Activated CD4-positive, alpha-beta T cell treated with anti-CD3 and anti-CD28 coated beads, Interleukin-2, amount 50 U/mL, for 48 hours (primary cell): ENCODE measurements at regions not wholly inside any gene's neighbourhood (a gene's known extent, or its start where the extent isn't known, plus 50 kb on each side); places are given as distances from the start of the nearest gene placed in this dataset.

Experiments used
- DNase-seq, 2 experiments: peaks; one replicate each; pipeline ENCODE4 v3.0.0-alpha.2; 2020

DNA sequence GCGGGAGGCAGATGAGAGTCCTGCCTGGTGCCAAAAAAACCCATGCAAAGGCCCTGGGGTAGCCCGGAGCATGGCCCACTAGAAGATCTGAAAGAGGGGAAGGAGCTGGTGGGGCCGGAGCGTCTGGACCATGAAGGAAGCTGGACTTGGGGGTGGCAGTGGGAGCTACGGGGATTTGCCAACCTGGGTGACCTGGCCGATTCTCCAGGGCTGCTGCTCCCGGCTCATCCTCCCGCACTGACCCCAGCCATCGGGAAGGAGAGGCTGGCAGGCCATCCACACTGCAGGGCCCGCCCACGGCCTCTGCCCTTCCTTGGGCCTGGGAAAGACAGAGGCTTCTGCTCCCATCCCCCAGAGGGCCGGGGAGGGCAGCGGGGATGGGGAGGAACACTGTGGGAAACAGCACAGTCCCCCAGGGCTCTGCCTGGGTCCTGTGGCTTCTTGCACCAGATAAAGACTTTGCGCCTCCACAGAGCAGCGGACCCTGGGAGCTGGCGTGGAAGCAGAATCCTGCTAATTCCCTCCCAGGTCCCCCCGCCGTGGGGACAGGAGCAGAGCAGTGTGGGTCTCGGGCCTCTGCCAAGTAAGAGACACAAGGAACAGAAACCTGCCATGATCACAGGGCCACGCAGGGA is 87.1 kb upstream of the LINC01488 start:
- no peak for DNase-seq

DNA sequence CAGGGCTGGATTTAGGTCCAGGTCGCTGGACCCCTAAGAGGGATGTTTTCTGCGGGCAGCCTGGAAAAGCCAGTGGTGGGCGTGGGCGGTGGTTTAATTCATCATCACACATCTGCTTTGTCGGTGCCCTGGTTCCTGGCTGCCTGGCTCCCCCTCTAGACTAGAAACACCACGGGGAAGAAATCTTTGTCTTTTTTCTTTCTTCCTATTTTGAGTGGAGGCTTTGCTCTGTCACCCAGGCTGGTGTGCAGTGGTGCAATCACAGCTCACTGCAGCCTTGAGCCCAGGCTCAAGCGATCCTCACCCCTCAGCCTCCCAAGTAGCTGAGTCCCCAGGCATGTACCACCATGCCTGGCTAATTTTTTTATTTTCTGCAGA is 86.6 kb upstream of the LINC01488 start:
- no peak for DNase-seq

DNA sequence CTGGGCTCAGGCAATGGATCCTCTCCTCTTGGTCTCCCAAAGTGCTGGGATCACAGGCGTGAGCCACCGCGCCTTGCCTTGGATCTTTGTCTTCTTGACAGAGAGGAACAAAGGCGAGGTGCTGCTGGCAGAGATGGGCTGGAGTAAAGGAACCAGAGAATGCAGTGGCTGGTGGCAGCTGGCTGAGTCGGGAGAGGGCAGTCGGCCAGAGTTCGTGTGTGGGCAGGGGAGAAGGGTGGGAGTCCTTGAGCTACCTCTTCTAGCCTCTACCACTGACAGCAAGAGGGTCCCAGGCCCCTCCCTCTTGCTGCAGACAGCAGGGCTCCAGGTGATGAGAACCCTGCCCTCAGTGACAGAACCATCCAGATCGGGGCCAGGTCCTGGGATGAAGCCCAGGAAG is 86.2 kb upstream of the LINC01488 start:
- DNase-seq: no peak

DNA sequence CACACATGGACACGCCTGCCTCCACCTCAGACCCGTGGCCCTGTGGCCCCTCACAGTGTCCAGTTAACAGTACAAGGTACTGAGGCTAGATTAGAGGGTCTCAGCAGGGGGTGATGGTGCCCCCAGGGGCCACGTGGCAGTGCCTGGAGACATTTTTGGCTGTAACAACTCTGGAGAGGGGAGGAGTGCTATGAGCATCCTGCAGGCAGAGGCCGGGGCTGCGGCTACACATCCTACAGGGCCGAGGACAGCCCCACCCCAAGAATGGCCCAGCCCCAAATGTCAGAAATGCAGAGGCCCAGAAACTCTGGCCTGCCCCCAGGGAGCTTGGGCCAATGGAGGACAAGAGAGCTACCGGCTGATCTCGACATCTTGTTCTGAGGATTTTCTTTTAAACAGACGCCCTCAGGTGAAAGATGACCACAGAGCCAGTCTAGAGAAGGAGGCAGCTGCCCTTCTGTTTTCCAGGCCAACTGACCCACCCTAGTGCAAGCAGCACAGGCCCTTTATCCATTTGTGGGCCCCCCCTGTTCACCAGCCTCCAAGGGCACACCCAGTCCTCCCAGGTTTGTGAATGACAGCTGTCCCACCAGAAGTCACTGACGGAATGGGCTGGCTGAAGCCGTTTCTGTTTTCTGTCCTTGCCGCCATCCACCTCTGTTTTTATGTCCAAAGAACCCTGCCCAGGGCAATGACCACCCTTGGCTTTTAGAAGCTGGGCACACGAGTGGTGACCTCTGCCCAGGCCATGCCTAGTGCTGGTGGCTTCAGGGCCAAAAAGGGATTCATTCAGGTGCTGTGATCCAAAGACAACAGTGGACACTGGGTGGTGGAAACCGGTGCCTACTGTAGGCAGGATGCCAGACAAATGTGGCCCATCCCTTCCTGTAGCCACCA is 85.2 kb upstream of the LINC01488 start:
- DNase-seq: no peak

DNA sequence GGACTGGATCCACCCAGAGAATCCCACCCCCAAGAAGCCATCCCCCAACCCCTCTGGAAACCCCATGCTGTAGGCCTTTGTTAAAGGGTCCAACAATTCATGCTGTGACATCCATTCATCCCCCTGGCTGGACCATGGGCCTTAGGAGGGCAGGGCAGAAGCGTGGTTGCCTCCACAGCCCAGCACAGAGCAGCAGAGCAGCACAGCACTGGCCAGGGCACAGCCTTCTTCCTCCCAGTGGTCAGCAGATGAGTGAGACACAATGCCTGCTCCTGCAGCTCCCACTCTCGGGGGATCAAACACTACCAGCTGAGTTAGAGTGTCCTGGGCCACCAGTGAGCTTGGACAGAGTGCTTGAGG is 84.5 kb upstream of the LINC01488 start:
- DNase-seq: no peak

DNA sequence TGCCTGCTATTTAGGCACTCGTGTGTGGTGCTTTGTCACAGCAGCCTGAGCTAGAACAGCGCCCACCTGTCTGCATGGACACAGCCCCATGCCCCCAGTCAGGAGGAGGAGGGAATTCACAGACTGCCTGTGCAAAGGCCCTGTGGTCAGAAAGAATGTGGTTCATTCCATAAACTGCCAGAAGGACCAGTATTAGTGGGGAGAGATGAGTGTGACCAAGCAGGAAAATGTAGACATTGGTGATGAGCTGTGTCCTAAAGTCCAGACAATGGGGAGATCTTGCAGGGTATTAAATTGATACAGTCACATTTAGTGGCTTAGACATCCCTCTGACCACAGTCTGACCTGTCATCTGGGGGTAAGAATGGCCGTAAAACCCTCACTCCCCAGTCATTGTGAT is 83.7 kb upstream of the LINC01488 start:
- no peak for DNase-seq

DNA sequence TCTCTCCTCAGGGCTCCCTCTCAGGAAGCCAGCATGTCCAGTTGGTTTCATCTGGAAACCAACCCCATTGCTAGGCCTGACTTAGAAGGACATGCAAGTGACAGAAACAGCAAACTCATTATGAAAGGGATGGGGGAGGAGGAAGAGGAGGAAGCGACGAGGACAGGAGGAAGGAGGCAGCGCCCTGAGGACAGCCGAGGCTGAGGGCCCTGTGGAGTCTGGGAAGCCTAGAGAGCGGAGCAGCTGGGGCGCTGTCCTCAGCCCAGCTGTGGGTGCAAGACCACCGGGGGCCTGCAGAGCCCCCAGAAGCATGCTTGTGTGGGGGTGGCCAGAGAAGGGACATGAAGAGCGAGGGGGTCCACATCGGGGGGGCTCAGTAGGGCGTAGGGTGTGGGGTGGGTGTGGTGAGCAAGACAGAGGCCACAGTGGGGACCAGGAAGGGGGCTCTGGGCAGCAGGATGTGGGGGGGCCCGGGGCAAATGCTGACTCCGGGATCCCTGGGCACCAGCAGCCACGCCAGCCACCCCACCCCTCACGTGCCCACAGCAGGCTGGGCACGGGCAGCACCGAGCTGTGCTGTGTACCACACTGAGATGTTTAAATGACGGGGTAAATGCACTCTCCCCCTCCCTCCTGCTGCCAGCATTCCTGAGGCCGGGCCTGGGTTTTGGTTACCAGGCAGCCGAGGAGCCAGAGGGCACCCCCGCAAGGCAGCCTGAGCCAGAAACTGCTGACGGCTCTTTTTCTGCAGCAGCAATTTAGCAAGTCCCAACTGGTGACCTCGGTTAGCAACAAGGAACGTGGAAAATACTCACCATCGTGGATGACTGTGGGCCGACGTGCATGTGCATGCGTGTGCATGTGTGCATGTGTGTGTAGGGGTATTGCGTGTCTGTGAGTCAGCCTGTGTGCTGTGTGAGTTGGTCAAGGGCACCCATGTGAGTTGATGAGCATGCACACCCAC is 82.7 kb upstream of the LINC01488 start:
- DNase-seq: no peak

DNA sequence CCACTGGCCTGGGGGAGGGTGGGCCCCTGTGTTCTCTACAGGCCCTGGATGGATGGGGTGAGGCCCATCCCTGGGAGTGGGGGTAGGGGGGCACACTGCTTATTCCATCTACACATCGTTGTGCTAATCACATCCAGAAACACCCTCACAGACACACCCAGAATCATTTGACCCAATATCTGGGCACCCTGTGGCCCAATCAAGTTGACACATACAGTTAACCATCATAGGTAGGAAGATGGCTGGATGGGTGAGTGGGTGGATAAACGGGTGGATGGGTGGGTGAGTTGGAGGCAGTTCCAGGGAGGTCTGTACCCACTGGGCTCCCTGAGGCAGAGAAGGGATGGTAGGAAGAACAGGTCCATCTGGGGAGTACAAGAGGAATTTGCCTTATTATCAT is 81.3 kb upstream of the LINC01488 start:
- no peak for DNase-seq

DNA sequence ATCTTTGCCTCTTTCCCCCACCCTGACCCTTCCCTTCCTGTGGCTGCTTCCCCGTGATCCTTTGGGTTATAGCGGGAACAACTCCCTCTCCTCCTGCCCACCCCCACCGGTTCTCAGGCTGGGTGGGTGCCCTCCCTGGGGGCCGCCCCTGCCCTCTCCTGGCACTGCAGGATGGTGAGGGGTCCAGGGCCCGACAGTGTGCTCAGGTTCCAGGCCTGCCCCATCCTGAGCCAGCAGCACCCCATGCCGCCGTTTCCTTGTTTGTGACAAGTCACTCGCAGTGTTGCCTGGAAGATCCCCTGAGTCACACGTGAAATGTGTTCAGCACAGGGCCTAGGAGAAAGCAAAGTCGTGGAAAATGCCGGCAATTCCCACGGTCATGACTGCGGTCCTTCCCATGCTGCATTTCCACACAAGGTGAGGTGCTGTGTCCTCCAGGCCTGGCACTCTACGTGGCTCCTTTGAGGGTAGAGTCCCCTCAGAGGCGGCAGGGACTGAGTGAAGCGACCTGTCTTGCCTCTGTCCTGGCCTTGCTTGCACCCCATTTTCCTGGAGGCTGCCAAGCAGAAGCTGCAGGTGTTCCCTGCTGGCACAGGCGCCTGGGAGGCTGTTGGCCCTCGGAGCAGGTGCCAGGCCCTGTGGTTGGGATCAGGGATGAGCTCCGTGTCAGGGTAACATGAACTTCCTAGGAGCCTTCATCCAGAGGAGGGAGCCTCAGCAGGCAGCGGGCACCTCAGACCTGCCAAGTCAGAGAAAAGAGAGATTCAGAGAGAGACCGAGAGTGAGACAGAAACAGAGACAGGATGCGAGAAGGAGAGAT is 80.5 kb upstream of the LINC01488 start:
- no peak for DNase-seq

DNA sequence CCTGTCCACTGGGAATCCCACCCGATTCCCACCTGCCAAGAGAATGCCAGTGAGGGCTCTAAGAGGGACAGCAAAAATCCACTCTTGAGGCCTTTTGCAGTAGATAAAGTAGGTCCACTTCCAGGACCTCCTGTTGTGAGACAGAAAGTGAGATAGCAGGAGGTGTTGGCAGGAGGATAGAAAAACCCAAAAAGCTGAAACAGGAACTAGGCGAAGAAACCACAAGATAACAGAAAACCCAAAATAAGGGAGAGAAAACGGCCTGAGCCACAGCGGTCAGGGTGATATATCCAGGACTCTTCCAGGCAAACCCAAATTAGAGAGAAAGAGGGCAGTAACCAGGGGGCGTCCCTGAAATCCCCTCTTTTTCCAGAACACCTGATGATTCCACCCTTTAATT is 79.7 kb upstream of the LINC01488 start:
- no peak for DNase-seq

DNA sequence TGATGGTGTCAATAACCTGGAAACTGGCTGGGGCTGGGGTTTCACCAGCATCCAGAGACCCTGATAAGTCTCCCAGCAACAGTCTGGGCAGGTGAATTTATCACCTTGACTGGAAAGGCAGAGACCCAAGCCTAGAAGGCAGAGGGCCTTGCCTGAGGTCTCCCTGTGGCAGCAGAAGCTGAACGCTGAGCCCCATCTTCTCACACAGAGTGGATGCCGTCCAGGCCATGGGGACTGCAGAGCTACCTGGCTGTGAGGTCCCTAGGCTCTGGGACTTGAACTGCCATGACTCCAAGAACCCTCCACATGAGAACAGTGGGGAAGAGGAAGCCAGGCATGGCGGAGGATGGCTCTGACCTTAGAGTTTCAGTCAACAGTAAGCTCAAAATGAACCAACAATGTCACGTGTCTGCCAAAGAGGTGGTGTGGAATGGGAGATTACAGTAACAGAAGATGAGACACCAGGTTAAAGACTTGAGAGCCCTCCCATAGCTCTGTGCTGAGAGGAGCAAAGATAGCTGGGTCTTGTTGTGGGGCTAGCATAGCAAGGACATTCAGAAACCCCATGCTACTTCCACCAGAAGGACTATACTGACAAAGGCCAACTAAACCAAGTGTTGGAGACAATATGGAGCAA is 79.1 kb upstream of the LINC01488 start:
- DNase-seq: no peak

DNA sequence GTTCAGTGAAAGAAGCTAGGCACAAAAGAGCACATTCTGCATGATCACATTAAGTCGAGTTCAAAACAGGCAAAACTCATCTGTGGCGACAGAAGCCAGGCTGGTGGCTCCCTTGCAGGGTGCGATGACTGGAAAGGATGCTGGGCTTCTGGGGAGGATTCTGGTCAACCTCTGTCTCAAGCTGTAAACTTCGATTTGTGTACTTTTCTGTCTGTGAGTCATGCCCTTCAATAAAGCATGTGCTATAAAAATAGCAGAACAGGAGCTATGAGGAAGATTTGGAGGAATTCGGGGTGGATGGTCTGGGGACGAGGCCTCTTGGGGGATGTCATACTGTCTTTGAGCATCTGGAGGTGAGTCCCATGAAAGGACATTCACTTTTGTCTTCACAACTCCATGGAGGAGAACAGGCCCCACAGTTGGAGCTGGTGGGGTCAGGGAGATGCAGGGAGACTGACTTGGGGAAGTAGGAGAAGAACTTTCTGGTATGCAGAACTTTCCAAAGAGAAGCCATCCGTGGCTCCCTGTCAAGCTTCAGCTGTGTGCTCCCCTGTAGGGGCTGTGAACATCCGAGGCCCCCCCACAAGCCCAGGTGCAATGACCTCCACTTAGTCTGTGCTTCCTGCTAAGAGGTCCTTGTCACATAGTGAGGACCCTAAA is 77.8 kb upstream of the LINC01488 start:
- no peak for DNase-seq

DNA sequence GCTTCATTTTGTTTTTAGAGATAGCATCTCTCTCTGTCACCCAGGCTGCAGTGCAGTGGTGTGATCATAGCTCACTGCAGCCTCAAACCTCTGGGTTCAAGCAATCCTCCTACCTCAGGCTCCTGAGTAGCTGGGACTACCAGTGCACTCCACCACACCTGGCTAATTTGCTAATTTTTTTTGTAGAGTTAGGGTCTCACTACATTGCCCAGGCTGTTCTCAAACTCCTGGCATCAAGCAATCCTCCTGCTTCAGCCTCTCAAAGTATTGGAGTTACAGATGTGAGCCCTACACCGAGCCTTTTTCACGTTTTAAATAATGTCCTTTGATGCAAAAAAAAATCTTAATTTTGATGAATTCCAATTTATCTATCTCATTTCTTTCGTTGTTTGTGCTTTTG is 75.4 kb upstream of the LINC01488 start:
- DNase-seq: no peak

DNA sequence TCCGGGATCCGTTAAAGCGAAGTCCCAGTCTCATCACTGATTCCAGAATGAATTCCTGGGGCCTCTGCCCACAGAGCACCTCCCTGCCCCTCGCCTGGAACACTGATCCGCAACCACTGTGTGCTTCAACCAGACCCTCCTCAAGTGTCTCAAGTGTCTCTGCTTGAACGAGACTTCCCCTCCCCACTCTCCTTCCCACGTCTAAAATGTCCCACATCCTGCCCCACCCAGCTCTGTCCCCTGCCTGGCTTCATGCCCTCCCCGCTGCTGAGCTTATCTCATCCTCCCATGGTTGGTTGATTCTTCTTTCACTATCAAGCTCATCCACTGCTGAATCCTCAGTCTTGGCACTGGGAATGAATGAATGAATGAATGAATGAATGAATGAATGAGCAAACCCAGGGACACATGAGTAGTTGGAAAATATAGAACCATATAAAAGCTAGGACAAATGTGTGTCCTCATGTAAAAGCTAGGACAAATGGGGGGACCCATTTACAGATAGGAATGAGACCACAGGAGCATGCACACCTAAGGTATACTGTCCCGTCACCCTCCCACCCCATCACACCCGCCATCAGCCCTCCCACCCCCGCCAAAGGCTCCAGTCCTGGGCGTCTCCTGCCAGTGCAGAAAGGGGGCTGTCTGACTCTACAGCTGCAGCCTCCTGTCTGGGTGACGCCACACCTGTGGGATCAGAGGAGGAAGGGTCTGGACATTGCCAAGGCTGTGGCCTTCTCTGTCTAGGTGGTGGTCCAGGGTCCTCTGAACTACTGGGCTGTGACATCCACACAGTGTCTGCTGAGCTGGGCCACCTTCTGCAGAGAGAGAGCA is 71.4 kb upstream of the LINC01488 start:
- no peak for DNase-seq

DNA sequence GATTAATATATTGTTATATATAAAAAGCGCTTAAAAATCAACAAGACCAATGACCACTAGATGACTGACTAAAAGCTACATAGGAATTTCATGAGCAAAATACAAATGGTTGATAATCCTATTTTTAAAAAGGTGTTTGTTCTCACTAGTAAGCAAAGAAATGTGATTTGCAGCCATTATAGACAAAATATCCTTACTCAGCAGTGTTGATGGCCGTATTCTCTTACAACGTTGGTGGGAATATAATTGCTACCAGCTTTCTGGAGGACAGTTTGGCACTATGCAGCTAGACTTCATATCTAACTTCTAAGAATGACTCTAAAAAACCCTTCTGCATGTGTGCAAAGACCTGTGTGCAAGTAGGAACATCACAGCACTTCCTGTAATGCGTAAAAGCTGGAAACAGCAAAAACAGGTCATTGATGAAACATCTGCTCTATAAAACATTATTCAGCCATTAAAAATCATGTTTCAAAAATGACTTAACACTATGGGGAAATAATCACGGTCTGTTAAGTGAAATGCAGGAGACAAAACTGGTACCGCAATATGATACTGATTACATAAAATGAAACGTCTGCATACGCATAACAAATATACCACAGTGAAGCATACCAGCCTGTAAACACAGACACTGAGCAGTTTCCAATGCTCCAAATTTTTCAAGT is 70.1 kb upstream of the LINC01488 start:
- DNase-seq: no peak

DNA sequence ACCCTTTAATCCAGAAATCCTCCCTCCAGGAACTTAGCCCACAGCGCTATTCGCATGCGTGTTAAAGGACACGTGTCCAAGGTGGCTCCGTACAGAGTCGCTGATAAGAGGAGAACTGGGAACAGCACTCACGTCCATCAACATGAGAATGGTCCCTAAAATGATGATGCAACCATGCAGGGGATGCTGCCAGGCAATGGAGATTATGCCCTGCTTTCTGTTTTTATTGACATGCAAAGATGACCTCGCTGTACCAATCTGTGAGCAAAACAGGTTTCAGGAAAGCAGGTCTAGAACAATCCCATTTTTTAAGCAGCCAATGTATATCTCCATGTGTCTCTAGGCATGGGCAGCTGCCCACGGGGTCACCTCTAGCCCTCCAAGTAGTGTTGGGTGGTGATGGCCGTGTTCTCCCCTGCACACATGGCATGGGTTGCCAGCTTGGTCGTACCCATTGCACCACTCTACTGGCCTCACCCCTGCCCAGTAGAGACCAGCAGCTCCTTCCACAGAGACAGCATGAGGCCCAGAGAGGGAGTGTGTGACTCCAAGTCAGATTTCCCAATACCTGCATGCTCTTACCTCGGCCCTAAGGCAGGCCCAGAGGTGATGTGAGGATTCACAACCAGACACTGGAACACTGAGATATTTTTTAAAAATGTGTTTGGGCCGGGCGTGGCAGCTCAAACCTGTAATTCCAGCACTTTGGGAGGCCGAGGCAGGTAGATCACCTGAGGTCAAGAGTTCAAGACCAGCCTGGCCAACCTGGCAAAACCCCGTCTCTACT is 68.3 kb upstream of the LINC01488 start:
- no peak for DNase-seq

DNA sequence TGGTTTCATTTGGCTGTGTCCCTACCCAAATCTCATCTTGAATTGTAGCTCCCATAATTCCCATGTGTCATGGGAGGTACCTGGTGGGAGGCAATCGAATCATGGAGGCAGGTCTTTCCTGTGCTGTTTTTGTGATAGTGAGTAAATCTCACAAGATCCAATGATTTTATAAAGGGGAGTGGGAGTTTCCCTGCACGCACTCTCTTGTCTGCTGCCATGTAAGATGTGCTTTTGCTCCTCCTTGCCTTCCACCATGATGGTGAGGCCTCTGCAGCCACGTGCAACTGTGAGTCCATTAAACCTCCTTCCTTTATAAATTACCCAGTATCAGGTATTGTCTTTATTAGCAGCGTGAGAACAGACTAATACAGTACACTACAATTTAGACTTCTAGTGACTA is 67.5 kb upstream of the LINC01488 start:
- no peak for DNase-seq

DNA sequence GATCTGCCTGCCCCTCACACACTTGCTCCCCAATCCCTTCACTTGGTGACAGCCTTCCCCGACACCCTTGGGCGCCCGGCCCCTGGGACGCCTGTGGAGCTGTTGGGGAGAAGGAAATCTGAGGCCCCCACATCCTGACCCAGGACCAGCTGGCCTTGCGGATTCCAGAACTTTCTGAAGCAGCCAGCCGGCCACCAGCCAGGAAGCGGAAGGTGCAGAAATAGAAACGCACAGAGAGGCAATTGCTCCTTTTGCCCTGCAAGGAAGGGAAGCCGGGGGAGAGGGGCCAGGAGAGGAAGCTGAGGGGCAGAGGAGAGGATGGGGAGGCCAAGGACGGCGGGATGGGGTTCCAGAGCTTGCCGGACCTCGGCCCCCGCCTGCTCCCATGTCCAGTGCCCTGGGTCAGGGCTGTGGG is 66.7 kb upstream of the LINC01488 start:
- DNase-seq: no peak
